ENCODE measurements at regions not wholly inside any gene's neighbourhood (a gene's known extent, or its start where the extent isn't known, plus 50 kb on each side); places are given as distances from the start of the nearest gene placed in this dataset.

DNA sequence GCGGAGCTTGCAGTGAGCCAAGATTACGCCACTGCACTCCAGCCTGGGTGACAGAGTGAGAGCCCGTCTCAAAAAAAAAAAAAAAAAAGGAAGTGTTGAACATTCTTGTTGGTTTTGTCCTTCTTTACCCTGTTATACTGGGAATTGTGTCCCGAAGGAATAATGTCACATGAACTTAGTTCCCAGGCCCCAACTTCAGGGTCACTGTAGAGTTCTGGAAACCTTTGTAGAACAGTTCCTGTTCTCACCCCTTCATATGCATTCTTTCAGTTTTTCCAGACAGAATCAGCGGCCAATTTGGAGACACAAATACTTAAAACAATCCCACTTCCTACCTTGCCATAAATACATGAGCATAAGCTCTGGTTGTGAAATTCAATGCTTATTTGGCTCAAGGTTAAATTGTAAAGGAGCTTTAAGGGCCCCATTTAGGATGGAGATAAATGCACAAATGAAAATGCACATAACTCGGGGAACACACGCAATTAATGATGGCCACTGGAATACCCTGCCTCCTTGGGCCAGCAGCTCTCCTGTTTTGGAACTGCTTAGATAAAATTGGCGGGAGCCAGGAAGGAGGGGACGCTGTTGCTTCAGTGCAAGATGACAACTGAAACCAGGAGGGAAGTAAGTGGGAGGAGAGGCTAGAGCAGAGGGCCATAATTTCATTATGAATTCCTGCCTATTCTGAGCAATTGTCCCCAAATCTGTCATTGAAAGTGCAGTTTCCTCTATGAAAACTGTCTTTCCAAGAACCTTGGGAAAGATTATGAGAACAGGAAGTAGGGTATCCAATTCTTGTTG lies 153.7 kb downstream of the FGF1 start:
- Mint-ChIP-seq H3K4me3 (ENCODE audit: unreplicated experiment) (no peak overlapping the region), H3K36me3 (ENCODE audit: unreplicated experiment) (no peaks in the 10 kb centered on the region), H3K27me3 (ENCODE audit: unreplicated experiment) (no peaks in the 10 kb centered on the region), H3K9me3 (ENCODE audit: unreplicated experiment) (peaks cover 1% of the 10 kb centered on the region), H3K27ac (ENCODE audit: unreplicated experiment) (no peak overlapping the region), H3K4me1 (ENCODE audit: low read depth, unreplicated experiment) (no peaks in the 10 kb centered on the region)
- TF ChIP-seq CTCF (IDR thresholded peaks at IDR 0.05; ENCODE audit: partially characterized antibody, unreplicated experiment), result no peak
- DNase-seq, result no peak

DNA sequence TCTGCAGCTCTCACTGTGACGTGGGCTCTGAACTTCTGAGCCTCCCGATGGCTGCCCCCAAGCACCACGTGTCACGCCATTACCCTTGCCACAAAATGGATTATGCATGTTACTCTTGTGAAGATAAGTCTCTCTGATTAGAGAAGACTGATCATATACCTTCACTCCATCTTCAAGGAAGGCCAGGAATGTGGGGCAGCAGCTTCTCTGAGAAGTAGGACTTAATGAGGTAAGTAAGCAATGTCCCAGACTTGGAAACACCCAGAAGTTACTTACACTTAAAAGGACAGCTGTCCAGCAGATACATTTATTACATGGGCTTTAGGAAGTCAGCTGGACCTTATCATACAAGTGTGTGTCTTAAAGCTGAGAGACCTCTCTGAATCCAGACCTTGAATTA lies 155.0 kb downstream of the FGF1 start:
- H3K4me1 Mint-ChIP-seq (ENCODE audit: low read depth, unreplicated experiment), result no peaks in the 10 kb centered on the region
- no peak for TF ChIP-seq CTCF (IDR thresholded peaks at IDR 0.05; ENCODE audit: partially characterized antibody, unreplicated experiment)

GRCh38 chr5:142529626-142530278 lies 156.1 kb downstream of the FGF1 start:
- Mint-ChIP-seq H3K36me3 (ENCODE audit: unreplicated experiment) (no peaks in the 10 kb centered on the region), H3K9me3 (ENCODE audit: unreplicated experiment) (no peaks in the 10 kb centered on the region), H3K4me3 (ENCODE audit: unreplicated experiment) (no peak overlapping the region), H3K4me1 (ENCODE audit: low read depth, unreplicated experiment) (no peaks in the 10 kb centered on the region), H3K27ac (ENCODE audit: unreplicated experiment) (no peak overlapping the region), H3K27me3 (ENCODE audit: unreplicated experiment) (no peaks in the 10 kb centered on the region)
- no peak for DNase-seq
- no peak for TF ChIP-seq CTCF (IDR thresholded peaks at IDR 0.05; ENCODE audit: partially characterized antibody, unreplicated experiment)

More for the DNA sequence above, 155.0 kb downstream of the FGF1 start:
- Mint-ChIP-seq H3K27ac (ENCODE audit: unreplicated experiment) (no peak overlapping the region), H3K4me3 (ENCODE audit: unreplicated experiment) (no peak overlapping the region), H3K36me3 (ENCODE audit: unreplicated experiment) (no peaks in the 10 kb centered on the region), H3K27me3 (ENCODE audit: unreplicated experiment) (no peaks in the 10 kb centered on the region), H3K9me3 (ENCODE audit: unreplicated experiment) (peaks cover 1% of the 10 kb centered on the region)
- DNase-seq, result no peak

GRCh38 chr5:142527664-142528295 lies 158.1 kb downstream of the FGF1 start:
- H3K4me3 Mint-ChIP-seq (ENCODE audit: unreplicated experiment), result no peak overlapping the region
- TF ChIP-seq CTCF (IDR thresholded peaks at IDR 0.05; ENCODE audit: partially characterized antibody, unreplicated experiment), result no peak
- H3K9me3 Mint-ChIP-seq (ENCODE audit: unreplicated experiment), result no peaks in the 10 kb centered on the region
- peaks cover 2% of the 10 kb centered on the region for H3K27me3 Mint-ChIP-seq (ENCODE audit: unreplicated experiment)
- H3K4me1 Mint-ChIP-seq (ENCODE audit: low read depth, unreplicated experiment), result no peaks in the 10 kb centered on the region
- DNase-seq, result no peak
- H3K36me3 Mint-ChIP-seq (ENCODE audit: unreplicated experiment), result no peaks in the 10 kb centered on the region
- H3K27ac Mint-ChIP-seq (ENCODE audit: unreplicated experiment), result no peak overlapping the region

- Mint-ChIP-seq H3K4me3 (ENCODE audit: unreplicated experiment) (no peak overlapping the region), H3K27me3 (ENCODE audit: unreplicated experiment) (peaks cover 2% of the 10 kb centered on the region), H3K9me3 (ENCODE audit: unreplicated experiment) (no peaks in the 10 kb centered on the region), H3K36me3 (ENCODE audit: unreplicated experiment) (no peaks in the 10 kb centered on the region), H3K4me1 (ENCODE audit: low read depth, unreplicated experiment) (no peaks in the 10 kb centered on the region), H3K27ac (ENCODE audit: unreplicated experiment) (no peak overlapping the region)
- no peak for DNase-seq
- TF ChIP-seq CTCF (IDR thresholded peaks at IDR 0.05; ENCODE audit: partially characterized antibody, unreplicated experiment), result no peak
These were observed 158.7 kb downstream of the FGF1 start for GRCh38 chr5:142527234-142527633.
